Endothelial cell (in vitro differentiated cells): ENCODE measurements at regions not wholly inside any gene's neighbourhood (a gene's known extent, or its start where the extent isn't known, plus 50 kb on each side); places are given as distances from the start of the nearest gene placed in this dataset.

Source experiments
- DNase-seq: peaks from one replicate; pipeline ENCODE4 v3.0.0; 2021; ENCODE audit warnings: low spot score
- H3K27ac Mint-ChIP-seq: one replicate; pipeline ENCODE4 v1.8.0; 2021; ENCODE audit warnings: mixed read lengths, inconsistent platforms; ENCODE audit not compliant: unreplicated experiment
- H3K27me3 Mint-ChIP-seq: one replicate; pipeline ENCODE4 v1.8.0; 2021; ENCODE audit warnings: mild to moderate bottlenecking, moderate library complexity, mixed read lengths, inconsistent platforms; ENCODE audit not compliant: unreplicated experiment
- H3K36me3 Mint-ChIP-seq: one replicate; pipeline ENCODE4 v1.8.0; 2021; ENCODE audit warnings: mild to moderate bottlenecking, low read depth, mixed read lengths, inconsistent platforms; ENCODE audit not compliant: unreplicated experiment
- H3K4me1 Mint-ChIP-seq: one replicate; pipeline ENCODE4 v1.8.0; 2021; ENCODE audit warnings: mild to moderate bottlenecking, mixed read lengths, inconsistent platforms; ENCODE audit not compliant: unreplicated experiment
- H3K4me3 Mint-ChIP-seq: one replicate; pipeline ENCODE4 v1.8.0; 2021; ENCODE audit warnings: mild to moderate bottlenecking, mixed read lengths, inconsistent platforms; ENCODE audit not compliant: unreplicated experiment
- H3K9me3 Mint-ChIP-seq: one replicate; pipeline ENCODE4 v1.8.0; 2021; ENCODE audit warnings: mixed read lengths, inconsistent platforms; ENCODE audit not compliant: unreplicated experiment
- TF ChIP-seq, protein P1 (sequence below): fragments of 200-600 bp; sonication (generic); IDR thresholded peaks from one replicate; pipeline ENCODE4 v1.5.0; 2021; ENCODE audit warnings: antibody characterized with exemption; ENCODE audit not compliant: unreplicated experiment

DNA sequence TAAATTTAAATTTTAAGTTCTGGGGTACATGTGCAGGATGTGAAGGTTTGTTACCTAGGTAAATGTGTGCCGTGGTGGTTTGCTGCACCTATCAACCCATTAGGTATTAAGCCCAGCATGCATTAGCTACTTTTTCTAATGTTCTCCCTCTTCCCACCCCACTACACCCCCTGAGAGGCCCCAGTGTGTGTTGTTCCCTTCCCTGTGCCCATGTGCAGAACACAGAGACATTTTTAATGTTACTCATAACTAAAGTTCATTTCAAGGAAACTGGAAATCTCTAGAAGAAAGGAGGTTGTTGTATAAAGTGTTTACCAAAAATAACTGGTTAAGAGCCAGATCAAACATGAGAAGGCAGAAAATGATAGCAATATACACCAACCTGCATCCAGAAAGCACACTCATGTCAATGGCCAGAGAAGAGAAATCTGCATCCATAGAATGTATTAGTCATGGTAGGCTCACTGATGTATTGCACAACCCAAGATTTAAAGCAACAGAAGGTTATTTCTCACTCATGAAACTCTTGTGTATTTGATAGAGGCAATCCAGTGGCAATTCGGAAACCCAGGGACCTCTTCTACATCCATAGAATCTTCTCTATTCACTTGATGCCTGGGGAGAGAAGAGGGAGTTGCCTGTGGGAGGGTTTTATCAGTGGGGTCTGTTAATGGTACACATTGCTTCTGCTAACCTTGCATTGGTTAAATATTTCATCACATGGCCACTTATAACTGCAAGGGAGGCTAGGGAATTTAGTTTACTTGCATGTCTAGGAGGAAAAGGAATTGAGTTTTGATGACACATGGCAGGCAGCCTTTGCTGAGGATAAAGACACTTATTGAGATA, 321.9 kb upstream of the RASGRP1 start:
- H3K4me1 Mint-ChIP-seq, result peaks cover 4% of the 10 kb centered on the region
- H3K9me3 Mint-ChIP-seq, result no peaks in the 10 kb centered on the region
- DNase-seq, result no peak
- H3K36me3 Mint-ChIP-seq, result no peaks in the 10 kb centered on the region
- TF ChIP-seq, protein P1, sequence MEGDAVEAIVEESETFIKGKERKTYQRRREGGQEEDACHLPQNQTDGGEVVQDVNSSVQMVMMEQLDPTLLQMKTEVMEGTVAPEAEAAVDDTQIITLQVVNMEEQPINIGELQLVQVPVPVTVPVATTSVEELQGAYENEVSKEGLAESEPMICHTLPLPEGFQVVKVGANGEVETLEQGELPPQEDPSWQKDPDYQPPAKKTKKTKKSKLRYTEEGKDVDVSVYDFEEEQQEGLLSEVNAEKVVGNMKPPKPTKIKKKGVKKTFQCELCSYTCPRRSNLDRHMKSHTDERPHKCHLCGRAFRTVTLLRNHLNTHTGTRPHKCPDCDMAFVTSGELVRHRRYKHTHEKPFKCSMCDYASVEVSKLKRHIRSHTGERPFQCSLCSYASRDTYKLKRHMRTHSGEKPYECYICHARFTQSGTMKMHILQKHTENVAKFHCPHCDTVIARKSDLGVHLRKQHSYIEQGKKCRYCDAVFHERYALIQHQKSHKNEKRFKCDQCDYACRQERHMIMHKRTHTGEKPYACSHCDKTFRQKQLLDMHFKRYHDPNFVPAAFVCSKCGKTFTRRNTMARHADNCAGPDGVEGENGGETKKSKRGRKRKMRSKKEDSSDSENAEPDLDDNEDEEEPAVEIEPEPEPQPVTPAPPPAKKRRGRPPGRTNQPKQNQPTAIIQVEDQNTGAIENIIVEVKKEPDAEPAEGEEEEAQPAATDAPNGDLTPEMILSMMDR, result no peak
- no peak overlapping the region for H3K4me3 Mint-ChIP-seq
- H3K27me3 Mint-ChIP-seq, result no peaks in the 10 kb centered on the region
- H3K27ac Mint-ChIP-seq, result no peak overlapping the region

DNA sequence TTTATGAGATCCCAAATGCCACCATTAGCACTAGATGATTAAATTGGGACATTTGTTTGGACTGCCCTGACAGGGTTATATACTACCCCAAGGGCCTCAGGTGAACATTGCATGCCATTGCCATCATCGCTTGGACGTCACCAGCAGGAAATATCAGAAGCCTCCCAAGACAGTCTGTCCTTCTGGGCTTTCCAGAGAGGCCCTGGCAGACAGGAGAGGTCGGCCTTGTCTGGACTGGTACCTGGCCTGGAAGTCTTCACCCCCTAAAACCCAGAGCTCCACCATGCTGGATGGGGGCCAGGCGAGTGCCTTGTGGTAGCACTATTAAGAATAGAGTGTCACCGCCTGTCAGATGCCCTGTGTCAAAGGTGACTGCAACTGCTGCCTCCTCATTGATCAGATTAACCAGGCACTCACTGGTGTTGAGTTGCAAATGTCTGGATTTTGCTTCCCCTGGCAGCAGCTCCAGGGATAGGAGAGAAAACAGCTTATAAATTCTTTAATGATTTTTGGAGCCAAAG, 324.1 kb upstream of the RASGRP1 start:
- Mint-ChIP-seq H3K4me3 (no peak overlapping the region), H3K4me1 (peaks cover 4% of the 10 kb centered on the region), H3K36me3 (no peaks in the 10 kb centered on the region), H3K9me3 (no peaks in the 10 kb centered on the region), H3K27me3 (peaks cover 3% of the 10 kb centered on the region), H3K27ac (no peak overlapping the region)
- TF ChIP-seq, protein P1, result no peak
- DNase-seq, result no peak

DNA sequence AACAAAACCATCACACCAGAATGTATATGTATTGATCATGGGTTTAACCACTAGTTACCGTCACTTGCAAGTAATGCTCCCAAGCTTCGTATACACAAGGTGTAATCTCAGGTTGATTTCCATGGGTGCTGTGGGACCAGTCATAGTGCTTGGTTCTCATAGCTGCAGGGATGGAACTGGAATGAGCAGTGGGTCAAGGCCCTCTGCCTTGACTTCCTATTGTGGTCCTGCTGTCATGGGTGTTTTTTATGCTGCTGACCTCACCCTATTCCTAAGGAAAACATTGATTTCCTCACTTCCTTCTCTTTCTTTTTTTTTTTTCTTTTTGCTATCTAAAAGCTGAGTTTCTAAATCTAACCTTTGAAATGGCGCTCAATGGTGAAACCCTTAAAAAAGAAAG, 325.6 kb upstream of the RASGRP1 start:
- Mint-ChIP-seq H3K4me1 (no peaks in the 10 kb centered on the region), H3K9me3 (no peaks in the 10 kb centered on the region)

DNA sequence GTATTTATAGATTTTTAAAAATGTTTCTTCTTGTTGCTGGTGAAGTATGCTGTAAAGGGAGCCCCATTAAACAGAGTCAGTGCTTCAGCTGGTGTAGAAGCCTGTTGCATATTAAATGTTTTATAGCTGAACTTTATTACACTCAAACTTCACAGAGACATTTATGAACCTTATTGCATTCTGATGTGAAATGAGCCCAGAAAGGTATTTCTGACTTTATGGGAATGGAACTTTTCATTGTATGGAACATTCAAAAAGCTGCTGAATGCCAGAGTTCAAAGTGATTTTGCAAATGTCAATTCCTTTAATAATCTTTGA, 329.3 kb upstream of the RASGRP1 start:
- TF ChIP-seq, protein P1, result no peak
- no peak for DNase-seq
- Mint-ChIP-seq H3K27me3 (peaks cover 3% of the 10 kb centered on the region), H3K4me1 (no peaks in the 10 kb centered on the region), H3K9me3 (no peaks in the 10 kb centered on the region), H3K4me3 (no peak overlapping the region), H3K36me3 (no peaks in the 10 kb centered on the region), H3K27ac (no peak overlapping the region)

More for the DNA sequence above, 325.6 kb upstream of the RASGRP1 start:
- DNase-seq, result no peak
- Mint-ChIP-seq H3K36me3 (no peaks in the 10 kb centered on the region), H3K4me3 (no peak overlapping the region), H3K27me3 (peaks cover 3% of the 10 kb centered on the region), H3K27ac (no peak overlapping the region)
- TF ChIP-seq, protein P1, result no peak

DNA sequence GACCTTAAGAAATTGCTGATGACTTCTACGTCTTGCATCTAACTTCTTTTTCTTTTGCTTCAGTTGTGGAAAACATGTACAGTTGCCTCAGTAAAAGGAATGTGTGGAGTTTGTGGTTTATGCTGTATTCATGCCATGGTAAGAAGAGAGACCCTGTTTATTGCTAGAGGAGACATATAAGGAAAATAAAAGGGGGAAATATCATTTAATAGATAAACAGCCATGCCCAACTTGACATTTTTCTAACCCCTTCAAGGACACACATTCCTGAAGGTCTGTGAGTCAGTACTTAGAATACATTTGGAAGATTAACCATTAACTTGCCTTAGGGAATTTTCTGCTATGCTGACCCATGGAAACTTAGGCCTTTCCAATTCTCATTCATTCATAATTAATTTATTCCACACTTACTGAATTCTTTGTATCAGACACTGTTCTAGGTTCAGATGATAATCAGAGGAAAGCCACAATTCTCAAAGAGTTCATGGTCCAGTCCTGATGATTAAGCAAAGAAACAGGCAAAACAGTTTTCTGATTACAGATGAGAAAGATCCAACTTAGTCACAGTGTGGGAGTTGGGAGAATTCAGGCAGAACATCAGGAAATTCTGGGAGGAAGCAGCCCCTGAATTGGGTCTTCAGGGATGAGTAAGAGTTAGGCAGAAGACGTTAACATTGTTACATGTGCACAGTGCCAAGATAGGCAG, 329.8 kb upstream of the RASGRP1 start:
- Mint-ChIP-seq H3K9me3 (no peaks in the 10 kb centered on the region), H3K27ac (no peak overlapping the region), H3K4me1 (no peaks in the 10 kb centered on the region), H3K4me3 (no peak overlapping the region), H3K36me3 (no peaks in the 10 kb centered on the region), H3K27me3 (peaks cover 3% of the 10 kb centered on the region)
- TF ChIP-seq, protein P1, result no peak
- no peak for DNase-seq
